ENCODE measurements at regions not wholly inside any gene's neighbourhood (a gene's known extent, or its start where the extent isn't known, plus 50 kb on each side); places are given as distances from the start of the nearest gene placed in this dataset.

GRCh38 chr9:87198716-87199115 is 251.4 kb upstream of the GAS1 start:
- Histone ChIP-seq H2BK5ac (ENCODE audit: insufficient read length, low read length) (no peak overlapping the region), H2BK12ac (ENCODE audit: insufficient read length, low read depth, low read length) (no peak overlapping the region), H3K4me1 (ENCODE audit: insufficient read depth, low read length) (peaks cover 2% of the 10 kb centered on the region; the same call in 1 of the 2 replicates), H2BK120ac (ENCODE audit: low read depth, low read length, poor library complexity, severe bottlenecking) (no peak overlapping the region), H3K4ac (ENCODE audit: low read depth, low read length) (no peak overlapping the region), H3K56ac (ENCODE audit: insufficient read length, low read depth, low read length) (no peak overlapping the region), H2BK15ac (ENCODE audit: low read depth, low read length) (no peak overlapping the region), H2BK20ac (ENCODE audit: low read depth, low read length, poor library complexity, severe bottlenecking) (no peak overlapping the region), H4K8ac (replicated peaks; ENCODE audit: insufficient read length, low read depth, low read length) (no peak overlapping the region), H2AFZ (ENCODE audit: low read length) (no peak overlapping the region), H3K79me2 (ENCODE audit: insufficient read depth, low read length) (no peaks in the 10 kb centered on the region), H3K9ac (ENCODE audit: extremely low read depth, insufficient read length, low read length) (no peak overlapping the region), H3K23me2 (ENCODE audit: insufficient read length, low read depth, low read length, poor library complexity, severe bottlenecking) (no peaks in the 10 kb centered on the region), H4K91ac (ENCODE audit: insufficient read length, low read depth, low read length) (no peak overlapping the region), H3K79me1 (ENCODE audit: insufficient read depth, low read depth, low read length, poor library complexity, severe bottlenecking) (no peaks in the 10 kb centered on the region), H3K14ac (ENCODE audit: insufficient read depth, low read length) (no peak overlapping the region), H3T11ph (ENCODE audit: low read length) (no peak overlapping the region), H3K27ac (ENCODE audit: insufficient read length, low read depth, low read length) (no peak overlapping the region), H3K27me3 (ENCODE audit: insufficient read depth, low read length) (no peaks in the 10 kb centered on the region), H3K4me2 (ENCODE audit: insufficient read depth, insufficient read length, low read length) (no peak overlapping the region), H3K23ac (ENCODE audit: insufficient read length, low read depth, low read length) (no peak overlapping the region), H2AK5ac (ENCODE audit: insufficient read length, low read length) (no peak overlapping the region), H4K20me1 (ENCODE audit: control insufficient read depth, insufficient read depth, insufficient read length) (no peaks in the 10 kb centered on the region), H3K18ac (ENCODE audit: insufficient read length, low read depth, low read length) (no peak overlapping the region), H3K9me3 (ENCODE audit: control insufficient read depth, low read depth, low read length) (no peaks in the 10 kb centered on the region), H4K5ac (ENCODE audit: insufficient read length, low read depth, low read length) (no peak overlapping the region)
- no peaks in the 10 kb centered on the region for H3K9me3 Mint-ChIP-seq
- no CpG with 5 or more reads among the region's 3 CpGs for WGBS (ENCODE audit: extremely low coverage, insufficient read length, low lambda C conversion rate)
- H3K36me3 Mint-ChIP-seq (ENCODE audit: insufficient read depth in 1 of 3, low read depth in 3 of 3), result no peaks in the 10 kb centered on the region
- H3K4me1 Mint-ChIP-seq, result peaks cover 22 to 30% of the 10 kb centered on the region in 2 experiments
- H3K4me3 Mint-ChIP-seq, result no peak overlapping the region
- no peak for DNase-seq
- no peak for TF ChIP-seq CTCF (conservative IDR thresholded peaks at IDR 0.05)
- peaks cover 13% of the 10 kb centered on the region for H3K27me3 Mint-ChIP-seq (ENCODE audit: low read depth)
- H3K27ac Mint-ChIP-seq, result no peak overlapping the region; a peak in 1 of 7 replicates
